Adrenal gland (tissue), 9 donors: ENCODE measurements at regions not wholly inside any gene's neighbourhood (a gene's known extent, or its start where the extent isn't known, plus 50 kb on each side); places are given as distances from the start of the nearest gene placed in this dataset.

Experiments used
- DNase-seq, 7 donors: peaks; one replicate each; pipeline ENCODE4 v3.0.0-alpha.2; 2019 to 2020
- H3K27ac ChIP-seq, 5 donors: fragments of 200-600 bp; sonication (generic) in 4 of 5; 1 replicate in 3 of 5; 2 replicates in 2 of 5; pipeline versions ENCODE4 v1.5.1 to v1.8.0; 2016 to 2020; ENCODE audit warnings: mild to moderate bottlenecking in 1 of 5
- H3K27me3 ChIP-seq: fragments of 200-600 bp; 2 replicates; pipeline ENCODE4 v1.8.0; 2021
- H3K36me3 ChIP-seq, 2 donors: fragments of 200-600 bp; replicated peaks in 1 of 2; 1 replicate in 1 of 2; 2 replicates in 1 of 2; pipeline versions ENCODE4 v1.5.1 to v1.8.0; 2018 to 2022
- H3K4me1 ChIP-seq, 2 donors: fragments of 200-600 bp; replicated peaks in 1 of 2; 1 replicate in 1 of 2; 2 replicates in 1 of 2; pipeline versions ENCODE4 v1.5.1 to v1.8.0; 2018 to 2021
- H3K4me3 ChIP-seq, 4 donors: fragments of 200-600 bp; sonication (generic) in 3 of 4; one replicate each; pipeline ENCODE4 v1.5.1; 2016 to 2018
- H3K9me3 ChIP-seq, 3 donors: fragments of 200-600 bp; sonication (generic) in 1 of 3; replicated peaks in 1 of 3; 1 replicate in 2 of 3; 2 replicates in 1 of 3; pipeline versions ENCODE4 v1.5.1 to v1.8.0; 2016 to 2021
- CTCF ChIP-seq, 6 experiments: fragments of 450-650 bp in 4 of 6; fragments of 200-600 bp in 2 of 6; sonication (generic) in 1 of 6; IDR thresholded peaks; 1 replicate in 5 of 6; 2 replicates in 1 of 6; pipeline versions ENCODE4 v1.5.1 to v1.8.0; 2016 to 2021; ENCODE audit warnings: antibody characterized with exemption in 6 of 6, mild to moderate bottlenecking in 2 of 6, moderate library complexity in 1 of 6
- POLR2A ChIP-seq, 2 donors: fragments of 450-650 bp; IDR thresholded peaks; one replicate each; pipeline ENCODE4 v1.6.1; 2017; ENCODE audit warnings: antibody characterized with exemption in 2 of 2, mild to moderate bottlenecking in 2 of 2, moderate library complexity in 1 of 2
- WGBS, 4 donors: extraction: QIAGEN DNeasy Blood & Tissue Kit in 2 of 4; methylation state at CpG; one replicate each; pipeline versions ENCODE4 v1.1.5 to v1.1.7; 2013 to 2017; 5-methylcytosine and 5-hydroxymethylcytosine counted together
- intact Hi-C, 2 donors: fragments of 100-400 bp; cut with DNase I; formaldehyde crosslinking; loops; one replicate each; pipeline versions ENCODE4 v1.14.1 to v1.15.0; 2022 to 2023
- donor health status: healthy with polysubstance abuse.
- donor health status: Bipolar disorder and iron deficiency.
- donor health status: DM: yes; HTN: yes; CAD: no.
- donor health status: DM: no; HTN: no; CAD: no.
- donor health status: DM: no; HTN: no; CAD: no.

- no peaks in the 10 kb centered on the region for H3K9me3 ChIP-seq
- no peak overlapping the region for H3K4me3 ChIP-seq
- intact Hi-C loops, result no loop called here
- no peaks in the 10 kb centered on the region for H3K27me3 ChIP-seq
- no peak for DNase-seq
- no peak overlapping the region for H3K27ac ChIP-seq
- TF ChIP-seq CTCF (IDR thresholded peaks at IDR 0.05) (no peak), POLR2A (IDR thresholded peaks at IDR 0.05) (no peak)
- H3K36me3 ChIP-seq, result no peaks in the 10 kb centered on the region
- no peaks in the 10 kb centered on the region for H3K4me1 ChIP-seq
- WGBS, 4 donors, result 79 to 83% (median 81%) methylated on average over 2 of the region's 2 CpGs
Measured at GRCh38 chr12:31785318-31785717, 56.5 kb upstream of the AMN1 start.

GRCh38 chr12:31783996-31784645 is 55.3 kb upstream of the AMN1 start:
- no peak overlapping the region for H3K27ac ChIP-seq
- H3K4me3 ChIP-seq, result no peak overlapping the region
- no peaks in the 10 kb centered on the region for H3K9me3 ChIP-seq
- no peak for TF ChIP-seq CTCF (IDR thresholded peaks at IDR 0.05)
- no peak for TF ChIP-seq POLR2A (IDR thresholded peaks at IDR 0.05)
- no peaks in the 10 kb centered on the region for H3K4me1 ChIP-seq
- H3K36me3 ChIP-seq, result no peaks in the 10 kb centered on the region
- intact Hi-C loops, result no loop called here
- no peaks in the 10 kb centered on the region for H3K27me3 ChIP-seq
- no peak for DNase-seq
- 68 to 80% (median 74%) methylated on average over 3 of the region's 3 CpGs for WGBS, 4 donors

DNA sequence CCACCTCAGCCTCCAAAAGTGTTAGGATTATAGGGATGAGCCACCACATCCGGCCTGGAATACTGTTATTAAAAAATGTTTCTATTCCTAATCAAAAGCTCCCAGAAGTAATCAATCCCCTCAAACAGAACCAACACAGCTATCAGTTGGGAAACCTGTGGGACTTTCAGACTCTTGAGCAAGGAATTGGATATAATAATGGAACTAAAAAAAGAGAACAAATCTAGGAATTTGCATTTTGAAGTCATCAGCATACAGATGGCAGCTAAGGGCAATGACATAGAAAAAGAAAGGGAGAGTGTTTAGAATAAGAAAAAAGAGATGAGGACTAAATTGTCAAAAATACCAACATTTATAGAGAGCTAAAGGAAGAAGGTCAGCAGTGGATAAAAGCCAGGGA is 54.7 kb upstream of the AMN1 start:
- no peak for TF ChIP-seq CTCF (IDR thresholded peaks at IDR 0.05)
- TF ChIP-seq POLR2A (IDR thresholded peaks at IDR 0.05), result no peak
- DNase-seq, result no peak
- Histone ChIP-seq H3K9me3 (no peaks in the 10 kb centered on the region), H3K4me1 (no peaks in the 10 kb centered on the region), H3K27ac (no peak overlapping the region), H3K27me3 (no peaks in the 10 kb centered on the region), H3K36me3 (no peaks in the 10 kb centered on the region), H3K4me3 (no peak overlapping the region)
- intact Hi-C loops, result no loop called here
- WGBS, 4 donors, result 87 to 95% (median 93%) methylated on average over 1 of the region's 1 CpG

- WGBS, 4 donors, result 77 to 96% (median 89%) methylated on average over 7 to 17 of the region's 17 CpGs
- no peak for DNase-seq
- H3K4me1 ChIP-seq, result no peaks in the 10 kb centered on the region
- H3K27me3 ChIP-seq, result no peaks in the 10 kb centered on the region
- H3K4me3 ChIP-seq, result no peak overlapping the region
- H3K9me3 ChIP-seq, result no peaks in the 10 kb centered on the region
- intact Hi-C loops, result no loop called here
- no peak overlapping the region for H3K27ac ChIP-seq
- TF ChIP-seq POLR2A (IDR thresholded peaks at IDR 0.05), result no peak
- TF ChIP-seq CTCF (IDR thresholded peaks at IDR 0.05), result no peak
- H3K36me3 ChIP-seq, result no peaks in the 10 kb centered on the region
Measured at GRCh38 chr12:31781894-31782540, 53.2 kb upstream of the AMN1 start.
